ENCODE measurements at regions not wholly inside any gene's neighbourhood (a gene's known extent, or its start where the extent isn't known, plus 50 kb on each side); places are given as distances from the start of the nearest gene placed in this dataset.

GRCh38 chr2:200081811-200082210 lies 126.4 kb downstream of the MAIP1 start:
- intact Hi-C loops (cut with DNase I): no loop called here
- 81 to 83% methylated on average over 2 of the region's 2 CpGs for WGBS, 2 donors

GRCh38 chr2:200084036-200084435 lies 128.7 kb downstream of the MAIP1 start:
- TF ChIP-seq EP300 (IDR thresholded peaks at IDR 0.05) (no peak), POLR2AphosphoS5 (IDR thresholded peaks at IDR 0.05) (no peak), CTCF (IDR thresholded peaks at IDR 0.05) (no peak), POLR2A (IDR thresholded peaks at IDR 0.05) (no peak)
- H3K27me3 ChIP-seq: no peaks in the 10 kb centered on the region
- no peaks in the 10 kb centered on the region for H3K36me3 ChIP-seq
- no peaks in the 10 kb centered on the region for H3K9me3 ChIP-seq
- DNase-seq: no peak
- H3K4me1 ChIP-seq: peaks cover 0 to 2% (median 0%) of the 10 kb centered on the region in 4 donors
- intact Hi-C loops (cut with DNase I): no loop called here
- no peak overlapping the region for H3K4me3 ChIP-seq
- H3K27ac ChIP-seq: no peak overlapping the region

More at GRCh38 chr2:200081811-200082210, 126.4 kb downstream of the MAIP1 start:
- no peaks in the 10 kb centered on the region for H3K9me3 ChIP-seq
- H3K36me3 ChIP-seq: no peaks in the 10 kb centered on the region
- TF ChIP-seq CTCF (IDR thresholded peaks at IDR 0.05): no peak
- no peak for TF ChIP-seq POLR2AphosphoS5 (IDR thresholded peaks at IDR 0.05)
- no peak for TF ChIP-seq POLR2A (IDR thresholded peaks at IDR 0.05)
- TF ChIP-seq EP300 (IDR thresholded peaks at IDR 0.05): no peak
- H3K4me1 ChIP-seq: peaks cover 0 to 10% (median 4%) of the 10 kb centered on the region in 4 donors
- DNase-seq: no peak
- H3K4me3 ChIP-seq: no peak overlapping the region
- H3K27ac ChIP-seq: no peak overlapping the region
- H3K27me3 ChIP-seq: no peaks in the 10 kb centered on the region

DNA sequence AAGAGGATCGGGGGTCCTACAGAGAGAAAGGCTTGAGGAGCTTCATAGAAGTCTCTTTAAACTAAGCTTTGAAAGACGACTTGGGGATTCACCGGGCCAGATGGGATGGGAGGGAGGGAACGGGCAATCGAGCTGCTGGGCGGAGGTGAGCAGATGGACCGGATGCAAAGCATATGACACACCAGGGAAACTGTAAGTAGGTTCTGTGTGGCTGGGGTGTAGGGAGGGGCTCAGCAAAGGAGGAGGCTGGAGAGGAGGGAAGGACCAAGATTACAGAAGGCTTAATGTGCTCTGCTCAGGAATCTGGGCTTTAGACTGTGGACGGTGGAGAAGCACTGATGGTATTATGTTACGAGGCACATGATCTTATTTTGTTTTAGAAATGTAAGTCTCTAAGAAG lies 131.5 kb downstream of the MAIP1 start:
- Histone ChIP-seq H3K9me3 (no peaks in the 10 kb centered on the region), H3K27ac (no peak overlapping the region), H3K4me3 (no peak overlapping the region), H3K36me3 (no peaks in the 10 kb centered on the region), H3K27me3 (no peaks in the 10 kb centered on the region), H3K4me1 (peaks cover 0 to 6% (median 0%) of the 10 kb centered on the region in 4 donors)
- TF ChIP-seq POLR2A (IDR thresholded peaks at IDR 0.05): no peak
- TF ChIP-seq POLR2AphosphoS5 (IDR thresholded peaks at IDR 0.05): no peak
- TF ChIP-seq CTCF (IDR thresholded peaks at IDR 0.05): no peak
- TF ChIP-seq EP300 (IDR thresholded peaks at IDR 0.05): no peak
- 83% methylated on average over 9 of the region's 9 CpGs for WGBS, 2 donors
- DNase-seq: no peak
- intact Hi-C loops (cut with DNase I): no loop called here

GRCh38 chr2:200087451-200087850 lies 132.1 kb downstream of the MAIP1 start:
- no peak overlapping the region for H3K4me3 ChIP-seq
- no peaks in the 10 kb centered on the region for H3K9me3 ChIP-seq
- no peaks in the 10 kb centered on the region for H3K36me3 ChIP-seq
- WGBS, 2 donors: 84 to 87% methylated on average over 5 of the region's 5 CpGs
- TF ChIP-seq POLR2A (IDR thresholded peaks at IDR 0.05) (no peak), CTCF (IDR thresholded peaks at IDR 0.05) (no peak), EP300 (IDR thresholded peaks at IDR 0.05) (no peak), POLR2AphosphoS5 (IDR thresholded peaks at IDR 0.05) (no peak)
- H3K4me1 ChIP-seq: peaks cover 0 to 6% (median 0%) of the 10 kb centered on the region in 4 donors
- H3K27me3 ChIP-seq: no peaks in the 10 kb centered on the region
- DNase-seq: no peak
- intact Hi-C loops (cut with DNase I): no loop called here
- H3K27ac ChIP-seq: no peak overlapping the region

DNA sequence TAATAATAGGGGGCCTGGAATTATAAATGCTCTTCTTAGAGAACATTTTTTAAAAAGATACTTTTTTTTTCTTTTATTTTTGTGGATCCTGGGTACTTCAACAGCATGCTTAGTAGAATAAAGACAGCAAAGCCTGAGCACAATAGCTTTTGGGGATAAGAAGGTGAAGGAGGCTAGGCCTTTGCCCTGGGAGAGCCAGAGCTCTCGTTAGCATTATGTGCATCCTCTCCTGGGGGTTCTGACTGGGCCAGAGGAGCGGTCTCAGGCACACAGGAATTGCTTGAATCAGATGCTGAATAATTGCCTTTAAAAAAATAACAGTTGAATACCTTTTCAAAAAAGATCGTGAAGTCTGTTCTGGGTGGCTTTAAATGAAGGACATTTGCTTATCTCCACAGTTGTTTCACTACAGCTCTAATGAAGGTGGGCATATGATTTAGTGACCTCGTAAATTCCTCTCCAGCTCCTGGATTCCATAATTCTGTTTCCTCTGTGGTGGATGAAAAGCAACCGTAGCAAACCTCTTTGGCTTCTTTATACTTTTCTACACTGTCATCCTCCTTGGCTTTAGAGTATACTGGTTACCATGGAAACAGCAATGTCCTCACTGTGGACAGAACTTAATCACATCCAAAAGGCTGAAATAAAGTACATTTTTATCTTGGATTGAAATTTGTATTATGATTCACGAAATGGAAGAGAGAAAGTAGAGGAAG lies 133.8 kb downstream of the MAIP1 start:
- Histone ChIP-seq H3K9me3 (no peaks in the 10 kb centered on the region), H3K27me3 (no peaks in the 10 kb centered on the region), H3K36me3 (no peaks in the 10 kb centered on the region), H3K4me3 (no peak overlapping the region), H3K27ac (no peak overlapping the region), H3K4me1 (peaks cover 0 to 6% (median 0%) of the 10 kb centered on the region in 4 donors)
- no peak for DNase-seq
- intact Hi-C loops (cut with DNase I): no loop called here
- TF ChIP-seq POLR2AphosphoS5 (IDR thresholded peaks at IDR 0.05) (no peak), EP300 (IDR thresholded peaks at IDR 0.05) (no peak), CTCF (IDR thresholded peaks at IDR 0.05) (no peak), POLR2A (IDR thresholded peaks at IDR 0.05) (no peak)
- 81 to 84% methylated on average over 6 of the region's 6 CpGs for WGBS, 2 donors
